Endometrial microvascular endothelial cells (primary cell): ENCODE measurements at regions not wholly inside any gene's neighbourhood (a gene's known extent, or its start where the extent isn't known, plus 50 kb on each side); places are given as distances from the start of the nearest gene placed in this dataset.

Experiments
- in situ Hi-C: cut with HindIII; loops from 2 replicates; pipeline ENCODE4 v1.10.0; 2017; ENCODE audit warnings: low sequenced_read_pairs, low pct_unique_long_range_greater_than_20kb; ENCODE audit errors: inconsistent ontology term

- in situ Hi-C loops = no loop called here
Observed at GRCh38 chr12:19945559-19946435, 422.5 kb upstream of the PDE3A start.

- in situ Hi-C loops = no loop called here
Observed at GRCh38 chr12:19946550-19946949, 421.8 kb upstream of the PDE3A start.

GRCh38 chr12:19947344-19947743 is 421.0 kb upstream of the PDE3A start:
- in situ Hi-C loops = no loop called here

- in situ Hi-C loops = no loop called here
Observed at GRCh38 chr12:19951664-19952063, 416.7 kb upstream of the PDE3A start.

DNA sequence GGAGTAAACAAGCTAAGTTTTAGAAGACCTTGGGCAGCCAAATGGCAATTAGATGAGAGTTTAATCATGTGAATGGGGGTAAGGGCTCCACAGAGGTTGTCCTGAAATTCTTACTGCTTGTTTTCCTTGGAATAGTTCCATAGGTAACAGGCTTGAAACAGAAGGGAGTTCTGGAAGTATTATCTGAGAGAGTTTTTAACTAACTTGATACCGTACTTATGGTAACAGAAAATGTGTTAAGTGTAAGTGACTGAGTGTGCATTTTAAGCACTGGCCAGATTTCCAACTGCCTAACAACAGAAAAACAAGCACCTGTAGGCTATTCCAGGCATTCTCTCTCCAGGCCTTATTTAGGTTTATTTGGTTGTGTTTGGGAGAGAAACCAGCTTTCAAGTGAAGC is 414.6 kb upstream of the PDE3A start:
- in situ Hi-C loops = no loop called here

DNA sequence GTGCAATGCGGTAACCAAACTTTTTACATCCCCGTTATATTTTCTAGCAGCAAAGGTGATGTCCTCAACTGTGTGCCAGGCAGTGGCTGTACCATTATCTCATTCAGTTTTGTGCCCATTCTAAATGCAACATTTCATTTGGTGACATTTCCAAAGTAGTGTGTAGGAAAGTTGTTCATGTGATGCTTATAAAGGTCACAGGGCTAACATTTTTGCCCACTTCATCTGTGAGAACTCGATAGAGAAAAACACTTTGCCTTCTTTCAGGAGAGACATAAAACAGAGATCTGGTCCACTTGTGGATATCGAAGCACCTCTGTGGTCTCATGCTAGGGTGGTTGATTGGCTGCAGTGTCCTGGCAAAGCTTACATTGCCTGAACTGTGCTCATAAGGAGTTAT is 414.2 kb upstream of the PDE3A start:
- in situ Hi-C loops = no loop called here

DNA sequence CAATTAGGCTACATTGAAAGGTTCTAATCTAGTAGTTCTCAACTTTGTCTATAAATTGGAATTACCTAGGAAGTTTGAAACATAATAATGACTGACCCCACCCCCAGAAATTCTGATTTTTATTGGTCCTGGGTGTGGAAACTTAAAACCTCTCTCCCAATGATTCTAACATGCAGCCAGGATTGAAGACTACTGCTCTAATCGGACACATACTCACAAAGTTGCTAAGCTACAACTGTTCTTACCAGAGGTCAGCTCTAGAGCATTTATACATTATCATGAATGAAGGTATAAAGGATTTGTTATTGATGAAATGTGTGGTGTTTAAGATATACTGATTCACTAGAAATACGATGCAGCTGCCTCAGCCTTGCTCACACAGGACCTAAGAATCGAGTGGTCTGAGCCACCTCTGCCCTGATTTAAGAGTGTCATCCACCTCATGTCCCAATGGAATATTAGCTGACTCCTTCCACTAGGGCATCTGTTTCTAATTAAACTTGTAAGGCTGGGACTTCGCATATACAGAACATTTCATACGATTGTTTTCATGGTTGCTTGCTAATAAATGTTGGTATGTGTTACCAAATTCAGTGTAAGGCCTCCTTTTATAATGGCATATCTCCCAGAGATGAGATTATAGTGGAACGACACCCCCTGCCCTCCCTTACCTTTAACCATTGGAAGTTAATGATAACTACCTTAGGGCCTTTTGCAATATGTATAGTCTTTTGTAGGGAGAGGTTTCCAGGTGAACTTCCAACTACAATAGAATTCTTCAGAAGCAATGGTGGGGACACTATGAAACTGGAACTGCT is 410.8 kb upstream of the PDE3A start:
- in situ Hi-C loops = no loop called here

DNA sequence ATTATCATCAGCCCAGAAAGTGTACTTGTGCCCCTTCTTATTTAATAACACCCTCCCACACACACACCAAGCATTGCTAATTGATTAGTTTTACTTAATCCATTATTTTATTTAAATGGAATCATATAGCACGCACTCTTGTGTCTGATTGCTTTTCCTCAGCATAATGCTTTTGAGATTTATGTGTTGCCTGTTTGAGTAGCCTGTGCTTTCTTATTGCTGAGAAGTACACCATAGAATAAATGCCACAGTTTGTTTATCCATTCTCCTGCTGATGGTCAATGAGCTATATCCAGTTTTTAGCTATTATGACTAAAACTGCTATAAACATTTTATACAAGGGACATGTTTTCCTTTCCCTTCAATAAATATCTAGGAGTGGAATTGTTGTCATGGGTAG is 409.9 kb upstream of the PDE3A start:
- in situ Hi-C loops = no loop called here

DNA sequence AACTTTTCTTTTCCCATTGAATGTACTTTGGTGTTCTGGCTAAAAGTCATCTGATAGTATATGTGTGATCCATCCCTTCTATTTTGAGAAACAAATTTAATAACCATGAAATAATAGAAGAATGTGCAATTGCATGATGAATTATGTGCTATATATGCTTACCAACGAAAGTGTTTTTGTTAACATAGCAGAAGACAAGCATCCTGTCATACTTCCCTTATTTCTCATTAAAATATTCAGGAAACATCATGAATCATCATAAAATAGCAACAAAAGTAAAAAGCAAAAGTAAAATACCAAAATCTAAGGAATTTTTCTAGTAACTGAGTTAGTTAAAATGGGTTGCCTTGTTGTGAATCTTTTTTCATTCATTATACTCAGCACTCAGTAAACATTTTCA is 409.0 kb upstream of the PDE3A start:
- in situ Hi-C loops = no loop called here

DNA sequence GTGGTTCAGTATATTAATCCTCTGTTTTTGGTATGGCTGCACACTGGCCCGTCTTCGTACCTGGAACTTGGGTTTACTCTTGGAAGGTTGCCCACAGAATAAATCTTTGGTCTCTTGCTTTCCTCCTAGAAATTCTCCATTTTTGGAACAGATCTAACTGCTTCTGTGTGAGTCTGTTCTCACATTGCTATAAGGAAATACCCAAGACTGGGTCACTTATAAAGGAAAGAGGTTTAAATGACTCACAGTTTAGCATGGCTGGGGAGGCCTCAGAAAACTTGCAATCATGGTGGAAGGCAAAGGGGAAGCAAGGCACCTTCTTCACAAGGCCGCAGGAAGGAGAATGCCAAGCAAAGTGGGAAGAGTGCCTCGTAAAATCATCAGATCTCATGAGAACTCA is 407.8 kb upstream of the PDE3A start:
- in situ Hi-C loops = no loop called here

GRCh38 chr12:19962192-19962591 is 406.1 kb upstream of the PDE3A start:
- in situ Hi-C loops = no loop called here

DNA sequence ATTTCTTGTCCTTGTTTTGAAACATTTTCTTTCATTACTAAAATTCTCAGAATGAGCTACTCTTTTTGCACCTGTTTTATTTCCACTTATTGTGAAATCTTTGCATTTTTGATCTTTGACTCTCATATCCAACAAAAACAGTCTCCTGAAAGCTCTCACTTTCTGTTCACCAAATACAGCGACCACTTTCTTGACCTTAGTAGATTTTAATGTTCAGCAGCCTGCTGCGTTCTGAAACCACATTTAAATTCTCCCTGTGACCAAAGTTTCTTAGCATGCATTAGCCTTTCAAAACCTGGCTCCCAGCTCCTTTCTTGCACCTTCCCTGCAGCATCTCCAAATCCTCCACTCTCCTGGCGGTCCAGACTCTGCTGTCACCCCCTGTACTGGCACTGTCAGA is 404.4 kb upstream of the PDE3A start:
- in situ Hi-C loops = no loop called here

GRCh38 chr12:19964549-19964948 is 403.8 kb upstream of the PDE3A start:
- in situ Hi-C loops = no loop called here

DNA sequence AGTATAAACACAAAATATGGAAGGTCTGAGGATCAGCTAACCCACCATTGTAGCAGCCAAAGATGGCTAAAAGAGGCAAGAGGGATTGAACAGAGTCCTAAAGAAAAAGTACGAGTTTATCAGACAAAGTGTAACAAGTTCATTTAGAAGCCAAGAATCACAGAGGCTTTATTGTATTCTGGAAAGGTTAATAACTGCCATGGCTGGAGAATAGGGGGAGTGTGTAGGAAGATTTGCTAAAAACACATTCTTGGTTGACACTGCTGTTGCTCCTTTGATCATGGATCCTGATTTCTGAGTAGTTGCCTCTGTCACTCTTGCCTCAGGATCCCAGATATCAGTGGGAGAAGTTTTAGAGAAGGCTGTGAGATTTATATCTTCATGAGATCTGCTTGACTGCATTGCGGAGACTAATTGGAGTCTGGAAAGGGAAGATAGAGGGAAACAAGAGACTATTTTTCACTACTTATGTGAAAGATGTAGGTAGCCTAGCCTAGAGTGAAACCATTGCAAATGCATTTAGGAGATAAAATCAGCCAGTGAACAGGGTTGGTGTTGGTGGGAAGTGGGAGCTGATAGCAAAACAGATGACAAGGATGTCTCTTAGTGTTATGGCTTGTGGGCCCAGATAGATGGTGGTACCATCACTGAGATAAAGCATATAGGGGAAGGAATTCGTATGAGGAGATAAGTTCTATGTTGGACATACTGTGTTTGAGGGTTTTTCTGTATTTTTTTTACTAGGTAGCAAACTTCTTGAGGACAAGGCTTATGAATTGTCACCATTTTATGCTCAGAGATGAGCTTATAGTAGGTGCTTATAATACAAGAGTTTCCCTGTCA is 402.9 kb upstream of the PDE3A start:
- in situ Hi-C loops = no loop called here

GRCh38 chr12:19967001-19967400 is 401.3 kb upstream of the PDE3A start:
- in situ Hi-C loops = no loop called here

DNA sequence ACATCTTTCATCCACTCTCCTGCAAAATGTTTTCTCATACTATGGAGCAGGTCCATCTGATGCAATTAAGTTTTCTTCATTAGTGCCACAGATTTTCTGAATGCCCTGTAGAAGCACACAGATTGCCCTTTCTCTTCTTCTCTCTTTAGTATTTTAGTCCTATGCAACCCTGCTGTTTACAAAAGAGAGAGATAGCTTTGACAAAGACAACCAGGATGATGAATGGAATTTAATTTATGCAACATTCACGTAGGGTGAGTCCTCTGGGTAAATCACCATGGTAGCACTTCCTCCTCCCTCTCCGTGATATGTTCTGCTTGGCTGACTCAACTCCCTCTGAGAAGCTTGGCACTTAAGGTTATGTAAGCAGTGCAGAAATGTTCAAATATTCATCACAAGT is 400.9 kb upstream of the PDE3A start:
- in situ Hi-C loops = no loop called here

- in situ Hi-C loops = no loop called here
Observed at GRCh38 chr12:19970116-19970515, 398.2 kb upstream of the PDE3A start.

GRCh38 chr12:19970821-19971220 is 397.5 kb upstream of the PDE3A start:
- in situ Hi-C loops = no loop called here
